A549 (cell line): ENCODE measurements at regions not wholly inside any gene's neighbourhood (a gene's known extent, or its start where the extent isn't known, plus 50 kb on each side); places are given as distances from the start of the nearest gene placed in this dataset.
A peak's percentile ranks its signal among the peaks of the same experiment; 100 is the strongest.
"Not testable (repeated sequence)": the region's sequence is repeated elsewhere in the genome, so short reads cannot be mapped to it uniquely, and the experiment has no call there.

Experiments
- ATAC-seq, 2 experiments: fragments of 200-7000 bp in 1 of 2; fragments of >200 bp in 1 of 2; cut with Nextera tagmentation in 1 of 2; cut with Tn5 transposase in 1 of 2; 3 replicates each; pipeline versions ENCODE4 v1.8.0 to v1.9.1; 2018 to 2020; ENCODE audit warnings: mild to moderate bottlenecking in 1 of 2, moderate library complexity in 1 of 2
- CTCF ChIA-PET: fragments of 300-600 bp; sonication (Branson Sonifier 250); formaldehyde crosslinking; extraction: SDS; loops from one replicate; lab custom pipeline; 2021; ENCODE audit warnings: antibody characterized with exemption, inconsistent platforms; lab: Yijun Ruan, JAX
- POLR2A ChIA-PET: fragments of 350-600 bp; formaldehyde crosslinking; extraction: SDS; loops from one replicate; lab custom pipeline; 2021; ENCODE audit warnings: antibody characterized with exemption, inconsistent platforms; lab: Yijun Ruan, JAX
- DNase-seq, 2 experiments: peaks; one replicate each; pipeline versions ENCODE4 v3.0.0 to v3.0.0-alpha.2; 2011 to 2016; ENCODE audit warnings: low read depth in 1 of 2, low spot score in 1 of 2
- FAIRE-seq: peaks from 2 replicates; lab custom pipeline; 2011; peaks lifted over from hg19 to GRCh38; lab: Jason Lieb, UNC
- H3K27ac ChIP-seq, 2 experiments: fragments of >200 bp; sonication (Bioruptor Twin); formaldehyde crosslinking; 3 replicates each; pipeline ENCODE4 v1.5.1; 2016 to 2017
- H3K4me1 ChIP-seq: fragments of >200 bp; sonication (Bioruptor Twin); formaldehyde crosslinking; 3 replicates; pipeline ENCODE4 v1.6.1; 2016
- H3K4me2 ChIP-seq: fragments of >200 bp; sonication (Bioruptor Twin); formaldehyde crosslinking; 3 replicates; pipeline ENCODE4 v1.6.1; 2016
- H3K4me3 ChIP-seq: fragments of >200 bp; sonication (Bioruptor Twin); formaldehyde crosslinking; 3 replicates; pipeline ENCODE4 v1.5.1; 2016
- H3K9me3 ChIP-seq: fragments of >200 bp; sonication (Bioruptor Twin); formaldehyde crosslinking; 3 replicates; pipeline ENCODE4 v1.6.1; 2016
- BHLHE40 ChIP-seq: IDR thresholded peaks from 2 replicates; pipeline ENCODE4 v1.6.1; 2012; ENCODE audit warnings: low read depth, low read length, inconsistent platforms
- CEBPB ChIP-seq, 2 experiments: fragments of >200 bp in 1 of 2; sonication (Bioruptor Twin) in 1 of 2; formaldehyde crosslinking in 1 of 2; IDR thresholded peaks; 2 replicates each; pipeline ENCODE4 v1.6.1; 2012 to 2016
- CHD2 ChIP-seq: fragments of 150-350 bp; IDR thresholded peaks from 2 replicates; pipeline ENCODE4 v1.6.1; 2014; ENCODE audit warnings: low read length; ENCODE audit not compliant: partially characterized antibody
- ESRRA ChIP-seq: fragments of 150-350 bp; IDR thresholded peaks from 2 replicates; pipeline ENCODE4 v1.6.1; 2014; ENCODE audit warnings: mild to moderate bottlenecking, low read length, borderline replicate concordance
- HEYL ChIP-seq: fragments of 250-450 bp; sonication (Bioruptor Pico); IDR thresholded peaks from 2 replicates; pipeline ENCODE4 v1.8.0; 2021; ENCODE audit warnings: mild to moderate bottlenecking, moderate library complexity
- HOXB13 ChIP-seq: fragments of 250-450 bp; sonication (Bioruptor Pico); IDR thresholded peaks from 2 replicates; pipeline ENCODE4 v1.5.0; 2020; ENCODE audit warnings: low read depth, mild to moderate bottlenecking, moderate library complexity
- HOXB5 ChIP-seq: fragments of 250-450 bp; sonication (Bioruptor Pico); IDR thresholded peaks from 2 replicates; pipeline ENCODE4 v1.5.0; 2020; ENCODE audit warnings: mild to moderate bottlenecking, moderate library complexity
- MAFK ChIP-seq: fragments of 450-650 bp; IDR thresholded peaks from 2 replicates; pipeline ENCODE4 v1.6.1; 2014; ENCODE audit not compliant: partially characterized antibody
- MAZ ChIP-seq: fragments of 150-350 bp; IDR thresholded peaks from 2 replicates; pipeline ENCODE4 v1.6.1; 2014; ENCODE audit warnings: antibody characterized with exemption, low read depth, low read length, borderline replicate concordance
- MYC ChIP-seq: IDR thresholded peaks from 2 replicates; pipeline ENCODE4 v1.6.1; 2012; ENCODE audit warnings: mild to moderate bottlenecking, inconsistent platforms, low read length, improper control_type of control experiment, borderline replicate concordance
- NFE2L2 ChIP-seq: fragments of 150-350 bp; conservative IDR thresholded peaks from 2 replicates; pipeline ENCODE4 v1.6.1; 2014; ENCODE audit warnings: low read length
- POLR2AphosphoS2 ChIP-seq: conservative IDR thresholded peaks from 2 replicates; pipeline ENCODE4 v1.6.1; 2012; ENCODE audit warnings: low read length, improper control_type of control experiment, inconsistent platforms
- TFCP2L1 ChIP-seq: fragments of 250-450 bp; sonication (Bioruptor Pico); IDR thresholded peaks from 2 replicates; pipeline ENCODE4 v1.5.0; 2021; ENCODE audit warnings: mild to moderate bottlenecking
- TP53 ChIP-seq: fragments of 250-450 bp; sonication (Bioruptor Pico); IDR thresholded peaks from 2 replicates; pipeline ENCODE4 v1.5.0; 2021; ENCODE audit warnings: mild to moderate bottlenecking, moderate library complexity
- ZC3H11A ChIP-seq: fragments of 450-650 bp; IDR thresholded peaks from 2 replicates; pipeline ENCODE4 v1.6.1; 2014; ENCODE audit warnings: antibody characterized with exemption, mild to moderate bottlenecking
- ZFP36 ChIP-seq: fragments of 450-650 bp; IDR thresholded peaks from 2 replicates; pipeline ENCODE4 v1.6.1; 2014; ENCODE audit warnings: borderline replicate concordance; ENCODE audit not compliant: partially characterized antibody
- ZSCAN20 ChIP-seq: fragments of 250-450 bp; sonication (Bioruptor Pico); IDR thresholded peaks from 2 replicates; pipeline ENCODE4 v1.8.0; 2022; ENCODE audit warnings: mild to moderate bottlenecking, moderate library complexity
- WGBS: methylation state at CpG from one replicate; pipeline ENCODE4 v1.1.6; 2017; ENCODE audit errors: missing lambda C conversion rate; 5-methylcytosine and 5-hydroxymethylcytosine counted together
- TF ChIP-seq, protein P1 (sequence below): fragments of >200 bp; sonication (Bioruptor Twin); formaldehyde crosslinking; IDR thresholded peaks from 3 replicates; pipeline ENCODE4 v1.6.1; 2016
- TF ChIP-seq, protein P2 (sequence below): fragments of 250-450 bp; sonication (Bioruptor Pico); IDR thresholded peaks from 2 replicates; pipeline ENCODE4 v1.5.0; 2020; ENCODE audit warnings: low read depth, mild to moderate bottlenecking, moderate library complexity
- TF ChIP-seq, protein P3 (sequence below): fragments of 200-600 bp; sonication (generic); IDR thresholded peaks from 2 replicates; pipeline ENCODE4 v1.6.1; 2016; ENCODE audit warnings: antibody characterized with exemption, mild to moderate bottlenecking, moderate library complexity
- TF ChIP-seq, protein P4 (sequence below): IDR thresholded peaks from 2 replicates; pipeline ENCODE4 v1.6.1; 2012

DNA sequence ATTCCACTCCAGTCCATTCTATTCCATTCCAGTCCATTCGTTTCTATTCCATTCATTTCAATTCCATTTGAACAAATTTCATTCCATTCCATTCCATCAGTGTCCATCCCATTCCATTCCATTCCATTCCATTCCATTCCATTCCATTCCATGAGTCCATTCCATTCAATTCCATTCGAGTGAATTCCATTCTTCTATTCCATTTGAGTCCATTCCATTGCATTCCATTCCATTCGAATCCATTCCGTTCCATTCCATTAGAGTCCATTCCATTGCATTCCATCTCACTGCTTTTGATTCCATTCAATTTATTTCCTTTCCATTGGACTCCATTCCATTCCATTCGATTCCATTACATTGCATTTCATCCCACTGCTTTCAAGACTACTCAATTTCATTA, 1132.1 kb downstream of the RPIA start:
- Histone ChIP-seq H3K4me1 (no peaks in the 10 kb centered on the region), H3K4me3 (no peak overlapping the region), H3K9me3 (peaks cover 22% of the 10 kb centered on the region; the same call in 1 of the 3 replicates), H3K27ac (no peak overlapping the region), H3K4me2 (no peak overlapping the region)
- DNase-seq (no peak), FAIRE-seq (no peak), ATAC-seq (no peak)
- no peak for TF ChIP-seq ZSCAN20 (CRISPR knock-in tag)
- TF ChIP-seq CEBPB (IDR thresholded peaks at IDR 0.05): no peak
- TF ChIP-seq ZFP36: no peak
- no peak for TF ChIP-seq HOXB13 (CRISPR knock-in tag)
- WGBS: 13% methylated on average over 5 of the region's 5 CpGs
- POLR2A ChIA-PET: no interaction called here
- CTCF ChIA-PET: no interaction called here

DNA sequence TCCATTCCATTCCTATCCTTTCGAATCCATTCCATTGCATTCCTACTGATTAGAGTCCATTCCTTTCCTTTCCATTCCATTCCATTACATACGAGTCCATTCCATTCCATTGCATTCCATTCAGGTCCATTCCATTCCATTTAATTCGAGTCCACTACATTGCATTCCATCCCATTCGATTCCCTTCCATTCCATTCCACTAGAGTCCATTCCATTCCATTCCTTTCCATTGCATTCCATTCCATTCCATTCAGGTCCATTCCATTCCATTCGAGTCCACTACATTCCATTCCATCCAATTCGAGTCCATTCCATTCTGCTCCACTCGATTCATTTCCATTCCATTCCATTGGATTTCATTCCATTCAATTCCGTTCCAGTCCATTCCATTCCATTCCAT, 1133.6 kb downstream of the RPIA start:
- Histone ChIP-seq H3K4me3 (no peak overlapping the region), H3K9me3 (peaks cover 25% of the 10 kb centered on the region; the same call in 2 of the 3 replicates)
- ATAC-seq (no peak), DNase-seq (no peak), FAIRE-seq (no peak)
- POLR2A ChIA-PET: no interaction called here
- 3% methylated on average over 8 of the region's 8 CpGs for WGBS
- no peak for TF ChIP-seq BHLHE40
- no peak for TF ChIP-seq NFE2L2
- no peak for TF ChIP-seq CHD2
- no peak for TF ChIP-seq ZC3H11A
- no peak for TF ChIP-seq MAFK
- TF ChIP-seq, protein P1, sequence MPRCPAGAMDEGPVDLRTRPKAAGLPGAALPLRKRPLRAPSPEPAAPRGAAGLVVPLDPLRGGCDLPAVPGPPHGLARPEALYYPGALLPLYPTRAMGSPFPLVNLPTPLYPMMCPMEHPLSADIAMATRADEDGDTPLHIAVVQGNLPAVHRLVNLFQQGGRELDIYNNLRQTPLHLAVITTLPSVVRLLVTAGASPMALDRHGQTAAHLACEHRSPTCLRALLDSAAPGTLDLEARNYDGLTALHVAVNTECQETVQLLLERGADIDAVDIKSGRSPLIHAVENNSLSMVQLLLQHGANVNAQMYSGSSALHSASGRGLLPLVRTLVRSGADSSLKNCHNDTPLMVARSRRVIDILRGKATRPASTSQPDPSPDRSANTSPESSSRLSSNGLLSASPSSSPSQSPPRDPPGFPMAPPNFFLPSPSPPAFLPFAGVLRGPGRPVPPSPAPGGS: no peak
- TF ChIP-seq, protein P2, sequence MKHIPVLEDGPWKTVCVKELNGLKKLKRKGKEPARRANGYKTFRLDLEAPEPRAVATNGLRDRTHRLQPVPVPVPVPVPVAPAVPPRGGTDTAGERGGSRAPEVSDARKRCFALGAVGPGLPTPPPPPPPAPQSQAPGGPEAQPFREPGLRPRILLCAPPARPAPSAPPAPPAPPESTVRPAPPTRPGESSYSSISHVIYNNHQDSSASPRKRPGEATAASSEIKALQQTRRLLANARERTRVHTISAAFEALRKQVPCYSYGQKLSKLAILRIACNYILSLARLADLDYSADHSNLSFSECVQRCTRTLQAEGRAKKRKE (CRISPR knock-in tag): no peak
- no peak for TF ChIP-seq HEYL (CRISPR knock-in tag)
- TF ChIP-seq TFCP2L1: no peak
- no peak for TF ChIP-seq TP53 (CRISPR knock-in tag)
- TF ChIP-seq ZSCAN20 (CRISPR knock-in tag): no peak
- TF ChIP-seq POLR2AphosphoS2: no peak
- no peak for TF ChIP-seq HOXB5 (CRISPR knock-in tag)
- no peak for TF ChIP-seq CEBPB (IDR thresholded peaks at IDR 0.05)
- TF ChIP-seq, protein P3, sequence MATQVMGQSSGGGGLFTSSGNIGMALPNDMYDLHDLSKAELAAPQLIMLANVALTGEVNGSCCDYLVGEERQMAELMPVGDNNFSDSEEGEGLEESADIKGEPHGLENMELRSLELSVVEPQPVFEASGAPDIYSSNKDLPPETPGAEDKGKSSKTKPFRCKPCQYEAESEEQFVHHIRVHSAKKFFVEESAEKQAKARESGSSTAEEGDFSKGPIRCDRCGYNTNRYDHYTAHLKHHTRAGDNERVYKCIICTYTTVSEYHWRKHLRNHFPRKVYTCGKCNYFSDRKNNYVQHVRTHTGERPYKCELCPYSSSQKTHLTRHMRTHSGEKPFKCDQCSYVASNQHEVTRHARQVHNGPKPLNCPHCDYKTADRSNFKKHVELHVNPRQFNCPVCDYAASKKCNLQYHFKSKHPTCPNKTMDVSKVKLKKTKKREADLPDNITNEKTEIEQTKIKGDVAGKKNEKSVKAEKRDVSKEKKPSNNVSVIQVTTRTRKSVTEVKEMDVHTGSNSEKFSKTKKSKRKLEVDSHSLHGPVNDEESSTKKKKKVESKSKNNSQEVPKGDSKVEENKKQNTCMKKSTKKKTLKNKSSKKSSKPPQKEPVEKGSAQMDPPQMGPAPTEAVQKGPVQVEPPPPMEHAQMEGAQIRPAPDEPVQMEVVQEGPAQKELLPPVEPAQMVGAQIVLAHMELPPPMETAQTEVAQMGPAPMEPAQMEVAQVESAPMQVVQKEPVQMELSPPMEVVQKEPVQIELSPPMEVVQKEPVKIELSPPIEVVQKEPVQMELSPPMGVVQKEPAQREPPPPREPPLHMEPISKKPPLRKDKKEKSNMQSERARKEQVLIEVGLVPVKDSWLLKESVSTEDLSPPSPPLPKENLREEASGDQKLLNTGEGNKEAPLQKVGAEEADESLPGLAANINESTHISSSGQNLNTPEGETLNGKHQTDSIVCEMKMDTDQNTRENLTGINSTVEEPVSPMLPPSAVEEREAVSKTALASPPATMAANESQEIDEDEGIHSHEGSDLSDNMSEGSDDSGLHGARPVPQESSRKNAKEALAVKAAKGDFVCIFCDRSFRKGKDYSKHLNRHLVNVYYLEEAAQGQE: no peak
- TF ChIP-seq MYC: no peak
- TF ChIP-seq ESRRA: no peak
- TF ChIP-seq MAZ: no peak
- no peak for TF ChIP-seq ZFP36
- TF ChIP-seq, protein P4, sequence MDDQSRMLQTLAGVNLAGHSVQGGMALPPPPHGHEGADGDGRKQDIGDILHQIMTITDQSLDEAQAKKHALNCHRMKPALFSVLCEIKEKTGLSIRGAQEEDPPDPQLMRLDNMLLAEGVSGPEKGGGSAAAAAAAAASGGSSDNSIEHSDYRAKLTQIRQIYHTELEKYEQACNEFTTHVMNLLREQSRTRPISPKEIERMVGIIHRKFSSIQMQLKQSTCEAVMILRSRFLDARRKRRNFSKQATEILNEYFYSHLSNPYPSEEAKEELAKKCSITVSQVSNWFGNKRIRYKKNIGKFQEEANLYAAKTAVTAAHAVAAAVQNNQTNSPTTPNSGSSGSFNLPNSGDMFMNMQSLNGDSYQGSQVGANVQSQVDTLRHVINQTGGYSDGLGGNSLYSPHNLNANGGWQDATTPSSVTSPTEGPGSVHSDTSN: no peak
- TF ChIP-seq, all 56 proteins: peak for 0
- Histone ChIP-seq H3K4me2 (no peak overlapping the region), H3K27ac (no peak overlapping the region), H3K4me1 (no peaks in the 10 kb centered on the region)
- CTCF ChIA-PET: no interaction called here

DNA sequence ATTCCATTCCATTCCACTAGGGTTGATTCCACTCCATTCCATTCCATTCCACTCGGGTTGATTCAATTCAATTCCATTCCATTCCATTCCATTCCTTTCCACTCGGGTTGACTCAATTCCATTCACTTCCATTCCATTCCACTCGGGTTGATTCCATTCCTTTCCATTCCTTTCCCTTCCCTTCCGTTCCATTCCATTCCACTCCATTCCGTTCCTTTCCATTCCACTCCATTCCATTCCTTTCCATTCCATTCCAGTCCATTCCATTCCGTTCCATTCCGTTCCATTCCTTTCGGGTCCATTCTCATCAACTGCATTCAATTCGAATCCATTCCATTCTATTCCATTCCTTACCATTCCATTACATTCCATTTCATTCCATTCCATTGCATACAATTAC, 1135.3 kb downstream of the RPIA start:
- CTCF ChIA-PET, FAIRE-seq, POLR2A ChIA-PET, H3K27ac ChIP-seq, H3K4me1 ChIP-seq, DNase-seq, H3K4me2 ChIP-seq, H3K4me3 ChIP-seq, ATAC-seq: not testable (repeated sequence)
- H3K9me3 ChIP-seq: peaks cover 33% of the 10 kb centered on the region; the same call in 2 of the 3 replicates
- 14% methylated on average over 9 of the region's 9 CpGs for WGBS

DNA sequence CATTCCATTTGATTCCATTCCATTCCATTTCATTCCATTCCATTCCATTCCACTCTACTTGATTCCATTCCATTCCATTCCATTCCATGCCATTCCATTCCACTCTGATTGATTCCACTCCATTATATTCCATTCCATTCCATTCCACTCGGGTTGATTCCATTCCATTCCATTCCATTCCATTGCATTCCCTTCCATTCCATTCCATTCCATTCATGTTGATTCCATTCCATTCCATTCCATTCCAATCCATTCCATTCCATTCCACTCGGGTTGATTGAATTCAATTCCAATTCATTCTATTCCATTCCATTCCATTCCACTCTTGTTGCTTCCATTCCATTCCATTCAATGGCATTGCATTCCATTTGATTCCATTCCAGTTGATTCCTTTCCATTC, 1136.4 kb downstream of the RPIA start:
- peak in 1 of 2 experiments; percentile 40; a peak in 1 of 6 replicates for ATAC-seq
- H3K4me1 ChIP-seq, FAIRE-seq, H3K4me2 ChIP-seq, H3K27ac ChIP-seq, DNase-seq, CTCF ChIA-PET, POLR2A ChIA-PET, H3K4me3 ChIP-seq: not testable (repeated sequence)
- H3K9me3 ChIP-seq: peaks cover 42% of the 10 kb centered on the region; the same call in 2 of the 3 replicates
- 6% methylated on average over 2 of the region's 2 CpGs for WGBS

DNA sequence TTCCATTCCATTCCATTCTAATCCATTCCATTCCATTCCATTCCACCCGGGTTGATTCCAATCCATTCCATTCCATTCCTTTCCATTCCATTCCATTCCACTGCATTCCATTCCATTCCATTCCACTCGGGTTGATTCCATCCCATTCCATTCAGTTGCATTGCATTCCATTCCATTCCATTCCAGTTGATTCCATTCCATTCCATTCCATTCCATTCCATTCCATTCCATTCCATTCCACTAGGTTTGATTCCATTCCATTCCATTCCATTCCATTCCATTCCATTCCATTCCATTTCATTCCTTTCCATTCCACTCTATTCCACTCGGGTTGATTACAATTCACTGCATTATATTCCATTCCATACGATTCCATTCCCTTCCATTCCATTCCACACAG, 1136.9 kb downstream of the RPIA start:
- peaks cover 47% of the 10 kb centered on the region; the same call in 2 of the 3 replicates for H3K9me3 ChIP-seq
- 2% methylated on average over 4 of the region's 4 CpGs for WGBS
- CTCF ChIA-PET, FAIRE-seq, H3K4me1 ChIP-seq, POLR2A ChIA-PET, H3K27ac ChIP-seq, H3K4me2 ChIP-seq, ATAC-seq, DNase-seq, H3K4me3 ChIP-seq: not testable (repeated sequence)
